ENCODE measurements at regions not wholly inside any gene's neighbourhood (a gene's known extent, or its start where the extent isn't known, plus 50 kb on each side); places are given as distances from the start of the nearest gene placed in this dataset.

DNA sequence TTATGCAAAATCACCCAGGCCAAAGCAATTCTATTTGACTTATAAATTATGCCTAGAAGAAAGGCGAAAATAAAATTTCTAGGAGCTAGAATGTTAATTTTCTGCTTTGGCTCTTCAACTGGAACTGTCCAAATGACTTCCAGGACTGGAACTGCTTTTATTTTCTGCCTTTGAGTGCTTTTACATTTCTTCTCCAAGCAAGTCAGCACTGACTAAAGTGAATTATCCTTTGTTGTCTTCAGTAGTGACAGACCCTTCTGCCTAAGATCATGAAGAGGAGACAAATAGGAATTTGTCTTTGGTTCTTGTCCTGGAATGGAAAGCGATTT is 255.9 kb downstream of the DNAJB9 start:
- Histone ChIP-seq H3K36me3 (replicated peaks in 1 of 2; ENCODE audit: control insufficient read depth in 1 of 2, insufficient read depth in 2 of 2, low read length in 2 of 2) (no peaks in the 10 kb centered on the region), H3K4me2 (ENCODE audit: low read depth, low read length) (no peak overlapping the region), H3K27ac (ENCODE audit: extremely low read length, insufficient read depth, low read length) (no peak overlapping the region), H3K9me3 (ENCODE audit: low read length) (no peaks in the 10 kb centered on the region), H3K9ac (ENCODE audit: insufficient read depth, low read depth, low read length) (no peak overlapping the region), H3K27me3 (ENCODE audit: control insufficient read depth in 1 of 2, insufficient read depth in 2 of 2, low read length in 2 of 2) (no peaks in the 10 kb centered on the region; a peak in 1 of 5 replicates), H2AFZ (ENCODE audit: low read length) (no peak overlapping the region), H3K79me2 (ENCODE audit: insufficient read depth, low read length) (no peaks in the 10 kb centered on the region), H4K20me1 (ENCODE audit: insufficient read depth, low read length) (no peaks in the 10 kb centered on the region), H3K4me1 (ENCODE audit: insufficient read depth, low read length) (no peaks in the 10 kb centered on the region), H3K4me3 (replicated peaks in 1 of 3; ENCODE audit: insufficient read depth in 1 of 3, low read depth in 2 of 3, low read length in 3 of 3) (no peak overlapping the region)
- in situ Hi-C loops (cut with HindIII; ENCODE audit: extremely low pct_ligation_motif_present, low pct_unique_long_range_greater_than_20kb) (no loop called here), intact Hi-C loops (cut with micrococcal nuclease; ENCODE audit: unreplicated experiment) (no loop called here)
- WGBS (ENCODE audit: low lambda C conversion rate) = 0% methylated on average over 2 of the region's 2 CpGs
- ATAC-seq (no peak), DNase-seq (ENCODE audit: low spot score) (no peak), FAIRE-seq (no peak)
- BruUV-seq (replicated peaks) = no TSS peak
- CTCF ChIA-PET (ENCODE audit: low intra/inter-chr PET ratio, low total read pairs) = no interaction called here
- TF ChIP-seq ZBTB3 (CRISPR knock-in tag; IDR thresholded peaks at IDR 0.05; ENCODE audit: borderline replicate concordance, low read depth) (no peak), AGO1 (IDR thresholded peaks at IDR 0.05; ENCODE audit: low read depth, low read length, poor library complexity, severe bottlenecking) (no peak), ZBTB21 (CRISPR knock-in tag; IDR thresholded peaks at IDR 0.05) (no peak), ZNF367 (CRISPR knock-in tag; IDR thresholded peaks at IDR 0.05; ENCODE audit: borderline replicate concordance) (no peak), ZNF256 (CRISPR knock-in tag; conservative IDR thresholded peaks at IDR 0.05) (no peak), KDM6A (CRISPR knock-in tag; IDR thresholded peaks at IDR 0.05; ENCODE audit: low read depth) (no peak), ZNF34 (CRISPR knock-in tag; IDR thresholded peaks at IDR 0.05; ENCODE audit: borderline replicate concordance) (no peak), SAFB2 (CRISPR knock-in tag; IDR thresholded peaks at IDR 0.05; ENCODE audit: borderline replicate concordance, low read depth) (no peak), ZNF781 (CRISPR knock-in tag; IDR thresholded peaks at IDR 0.05; ENCODE audit: borderline replicate concordance, not compliant biosample characterization) (no peak)
- TF ChIP-seq, protein P1, sequence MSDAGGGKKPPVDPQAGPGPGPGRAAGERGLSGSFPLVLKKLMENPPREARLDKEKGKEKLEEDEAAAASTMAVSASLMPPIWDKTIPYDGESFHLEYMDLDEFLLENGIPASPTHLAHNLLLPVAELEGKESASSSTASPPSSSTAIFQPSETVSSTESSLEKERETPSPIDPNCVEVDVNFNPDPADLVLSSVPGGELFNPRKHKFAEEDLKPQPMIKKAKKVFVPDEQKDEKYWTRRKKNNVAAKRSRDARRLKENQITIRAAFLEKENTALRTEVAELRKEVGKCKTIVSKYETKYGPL (CRISPR knock-in tag; IDR thresholded peaks at IDR 0.05) = no peak
- TF ChIP-seq, protein P2, sequence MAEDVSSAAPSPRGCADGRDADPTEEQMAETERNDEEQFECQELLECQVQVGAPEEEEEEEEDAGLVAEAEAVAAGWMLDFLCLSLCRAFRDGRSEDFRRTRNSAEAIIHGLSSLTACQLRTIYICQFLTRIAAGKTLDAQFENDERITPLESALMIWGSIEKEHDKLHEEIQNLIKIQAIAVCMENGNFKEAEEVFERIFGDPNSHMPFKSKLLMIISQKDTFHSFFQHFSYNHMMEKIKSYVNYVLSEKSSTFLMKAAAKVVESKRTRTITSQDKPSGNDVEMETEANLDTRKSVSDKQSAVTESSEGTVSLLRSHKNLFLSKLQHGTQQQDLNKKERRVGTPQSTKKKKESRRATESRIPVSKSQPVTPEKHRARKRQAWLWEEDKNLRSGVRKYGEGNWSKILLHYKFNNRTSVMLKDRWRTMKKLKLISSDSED (CRISPR knock-in tag; IDR thresholded peaks at IDR 0.05) = no peak
- POLR2A ChIA-PET = no interaction called here
